ENCODE measurements at regions not wholly inside any gene's neighbourhood (a gene's known extent, or its start where the extent isn't known, plus 50 kb on each side); places are given as distances from the start of the nearest gene placed in this dataset.
"Not testable (repeated sequence)": the region's sequence is repeated elsewhere in the genome, so short reads cannot be mapped to it uniquely, and the experiment has no call there.

GRCh38 chr1:121519042-121519755 is 334.4 kb downstream of the SRGAP2C start:
- no peak for DNase-seq (ENCODE audit: low spot score)

GRCh38 chr1:121519756-121520286 is 335.0 kb downstream of the SRGAP2C start:
- DNase-seq (ENCODE audit: low spot score): not testable (repeated sequence)

- DNase-seq (ENCODE audit: low spot score): no peak
Observed at GRCh38 chr1:121522061-121522759, 337.4 kb downstream of the SRGAP2C start.

GRCh38 chr1:121523112-121523511 is 338.3 kb downstream of the SRGAP2C start:
- DNase-seq (ENCODE audit: low spot score): not testable (repeated sequence)

GRCh38 chr1:121525355-121525754 is 340.6 kb downstream of the SRGAP2C start:
- DNase-seq (ENCODE audit: low spot score): no peak

GRCh38 chr1:121528958-121529357 is 344.2 kb downstream of the SRGAP2C start:
- not testable (repeated sequence) for DNase-seq (ENCODE audit: low spot score)

GRCh38 chr1:121530026-121530425 is 345.3 kb downstream of the SRGAP2C start:
- not testable (repeated sequence) for DNase-seq (ENCODE audit: low spot score)

GRCh38 chr1:121531747-121532146 is 347.0 kb downstream of the SRGAP2C start:
- DNase-seq (ENCODE audit: low spot score): not testable (repeated sequence)

- not testable (repeated sequence) for DNase-seq (ENCODE audit: low spot score)
Observed at GRCh38 chr1:121538148-121538547, 353.4 kb downstream of the SRGAP2C start.

GRCh38 chr1:121538943-121539575 is 354.3 kb downstream of the SRGAP2C start:
- no peak for DNase-seq (ENCODE audit: low spot score)

GRCh38 chr1:121543988-121544387 is 359.2 kb downstream of the SRGAP2C start:
- not testable (repeated sequence) for DNase-seq (ENCODE audit: low spot score)

GRCh38 chr1:121544500-121544899 is 359.7 kb downstream of the SRGAP2C start:
- no peak for DNase-seq (ENCODE audit: low spot score)

- not testable (repeated sequence) for DNase-seq (ENCODE audit: low spot score)
Observed at GRCh38 chr1:121545899-121546298, 361.1 kb downstream of the SRGAP2C start.

GRCh38 chr1:121546830-121547591 is 362.2 kb downstream of the SRGAP2C start:
- no peak for DNase-seq (ENCODE audit: low spot score)

GRCh38 chr1:121547726-121548125 is 363.0 kb downstream of the SRGAP2C start:
- not testable (repeated sequence) for DNase-seq (ENCODE audit: low spot score)

GRCh38 chr1:121550817-121551216 is 366.0 kb downstream of the SRGAP2C start:
- not testable (repeated sequence) for DNase-seq (ENCODE audit: low spot score)

GRCh38 chr1:121551491-121551890 is 366.7 kb downstream of the SRGAP2C start:
- not testable (repeated sequence) for DNase-seq (ENCODE audit: low spot score)

GRCh38 chr1:121556560-121556959 is 371.8 kb downstream of the SRGAP2C start:
- not testable (repeated sequence) for DNase-seq (ENCODE audit: low spot score)

GRCh38 chr1:121558034-121558433 is 373.3 kb downstream of the SRGAP2C start:
- not testable (repeated sequence) for DNase-seq (ENCODE audit: low spot score)

GRCh38 chr1:121558514-121558913 is 373.7 kb downstream of the SRGAP2C start:
- no peak for DNase-seq (ENCODE audit: low spot score)

- no peak for DNase-seq (ENCODE audit: low spot score)
Observed at GRCh38 chr1:121566346-121566745, 381.6 kb downstream of the SRGAP2C start.

GRCh38 chr1:121569428-121569827 is 384.7 kb downstream of the SRGAP2C start:
- no peak for DNase-seq (ENCODE audit: low spot score)

Data from kidney capillary endothelial cell (primary cell).